ENCODE measurements at regions not wholly inside any gene's neighbourhood (a gene's known extent, or its start where the extent isn't known, plus 50 kb on each side); places are given as distances from the start of the nearest gene placed in this dataset.

GRCh38 chr15:35678774-35679173 lies 132.8 kb upstream of the DPH6 start:
- no peaks in the 10 kb centered on the region for H3K27me3 ChIP-seq (ENCODE audit: insufficient read depth, low read depth, low read length)
- H3K9me2 ChIP-seq (ENCODE audit: insufficient read depth, low read length) = no peaks in the 10 kb centered on the region
- H2AFZ ChIP-seq (ENCODE audit: low read depth, low read length) = no peak overlapping the region
- no peak overlapping the region for H3K9ac ChIP-seq (ENCODE audit: low read length)
- H3F3A ChIP-seq (ENCODE audit: insufficient read depth, low read length, poor library complexity, severe bottlenecking) = no peaks in the 10 kb centered on the region
- H3K9me3 ChIP-seq (ENCODE audit: low read length) = no peaks in the 10 kb centered on the region
- H4K20me1 ChIP-seq (ENCODE audit: insufficient read depth) = no peaks in the 10 kb centered on the region
- TF ChIP-seq MXI1 (conservative IDR thresholded peaks at IDR 0.05; ENCODE audit: poor library complexity, severe bottlenecking) (no peak), POLR2AphosphoS5 (IDR thresholded peaks at IDR 0.05) (no peak), SMC3 (conservative IDR thresholded peaks at IDR 0.05; ENCODE audit: poor library complexity) (no peak), TAF1 (IDR thresholded peaks at IDR 0.05; ENCODE audit: low read depth) (no peak), EZH2 (IDR thresholded peaks at IDR 0.05; ENCODE audit: borderline replicate concordance, insufficient read depth, low read length, poor library complexity, severe bottlenecking) (no peak), REST (IDR thresholded peaks at IDR 0.05; ENCODE audit: borderline replicate concordance) (no peak)
- H3K4me3 ChIP-seq (ENCODE audit: low read length) = no peak overlapping the region
- no peak overlapping the region for H3K27ac ChIP-seq (ENCODE audit: low read length)
- H3K36me3 ChIP-seq (ENCODE audit: insufficient read depth, low read length) = no peaks in the 10 kb centered on the region
- no peaks in the 10 kb centered on the region for H3K79me2 ChIP-seq (replicated peaks; ENCODE audit: insufficient read depth, low read length)
- H3K4me2 ChIP-seq (ENCODE audit: low read length) = no peak overlapping the region

GRCh38 chr15:35679186-35679585 lies 133.2 kb upstream of the DPH6 start:
- no peak overlapping the region for H3K27ac ChIP-seq (ENCODE audit: low read length)
- H3K4me2 ChIP-seq (ENCODE audit: low read length) = no peak overlapping the region
- no peaks in the 10 kb centered on the region for H3K9me2 ChIP-seq (ENCODE audit: insufficient read depth, low read length)
- no peaks in the 10 kb centered on the region for H3K9me3 ChIP-seq (ENCODE audit: low read length)
- H3K79me2 ChIP-seq (replicated peaks; ENCODE audit: insufficient read depth, low read length) = no peaks in the 10 kb centered on the region
- no peak overlapping the region for H2AFZ ChIP-seq (ENCODE audit: low read depth, low read length)
- H3F3A ChIP-seq (ENCODE audit: insufficient read depth, low read length, poor library complexity, severe bottlenecking) = no peaks in the 10 kb centered on the region
- no peaks in the 10 kb centered on the region for H3K27me3 ChIP-seq (ENCODE audit: insufficient read depth, low read depth, low read length)
- no peaks in the 10 kb centered on the region for H3K36me3 ChIP-seq (ENCODE audit: insufficient read depth, low read length)
- no peaks in the 10 kb centered on the region for H4K20me1 ChIP-seq (ENCODE audit: insufficient read depth)
- no peak overlapping the region for H3K9ac ChIP-seq (ENCODE audit: low read length)
- no peak overlapping the region for H3K4me3 ChIP-seq (ENCODE audit: low read length)
- TF ChIP-seq REST (IDR thresholded peaks at IDR 0.05; ENCODE audit: borderline replicate concordance) (no peak), EP300 (conservative IDR thresholded peaks at IDR 0.05; ENCODE audit: poor library complexity, severe bottlenecking) (no peak), RAD21 (conservative IDR thresholded peaks at IDR 0.05) (no peak), EZH2 (IDR thresholded peaks at IDR 0.05; ENCODE audit: borderline replicate concordance, insufficient read depth, low read length, poor library complexity, severe bottlenecking) (no peak), CTCF (IDR thresholded peaks at IDR 0.05; ENCODE audit: poor library complexity, severe bottlenecking) (no peak), MXI1 (conservative IDR thresholded peaks at IDR 0.05; ENCODE audit: poor library complexity, severe bottlenecking) (no peak), SMC3 (conservative IDR thresholded peaks at IDR 0.05; ENCODE audit: poor library complexity) (no peak), TAF1 (IDR thresholded peaks at IDR 0.05; ENCODE audit: low read depth) (no peak), POLR2AphosphoS5 (IDR thresholded peaks at IDR 0.05) (no peak)

Measured in neural cell (in vitro differentiated cells).